Urinary bladder (tissue), 3 donors: ENCODE measurements at regions not wholly inside any gene's neighbourhood (a gene's known extent, or its start where the extent isn't known, plus 50 kb on each side); places are given as distances from the start of the nearest gene placed in this dataset.
A peak's percentile ranks its signal among the peaks of the same experiment; 100 is the strongest.

Experiments used
- DNase-seq: peaks from one replicate; pipeline ENCODE4 v3.0.0-alpha.2; 2015; ENCODE audit errors: extremely low spot score
- H3K27ac ChIP-seq: one replicate; pipeline ENCODE4 v1.5.1; 2013; ENCODE audit warnings: low read depth, mild to moderate bottlenecking, moderate library complexity
- H3K36me3 ChIP-seq: one replicate; pipeline ENCODE4 v1.6.1; 2013; ENCODE audit warnings: mild to moderate bottlenecking, moderate library complexity; ENCODE audit not compliant: insufficient read depth
- H3K4me1 ChIP-seq: one replicate; pipeline ENCODE4 v1.6.1; 2013; ENCODE audit warnings: mild to moderate bottlenecking, moderate library complexity; ENCODE audit not compliant: insufficient read depth
- H3K4me3 ChIP-seq: one replicate; pipeline ENCODE4 v1.5.1; 2013; ENCODE audit warnings: low read depth, low read length
- WGBS: extraction: QIAGEN DNeasy Blood & Tissue Kit; methylation state at CpG from one replicate; pipeline ENCODE4 v1.1.7; 2013; 5-methylcytosine and 5-hydroxymethylcytosine counted together
- donor health status: healthy with polysubstance abuse.
- donor health status: healthy.

DNA sequence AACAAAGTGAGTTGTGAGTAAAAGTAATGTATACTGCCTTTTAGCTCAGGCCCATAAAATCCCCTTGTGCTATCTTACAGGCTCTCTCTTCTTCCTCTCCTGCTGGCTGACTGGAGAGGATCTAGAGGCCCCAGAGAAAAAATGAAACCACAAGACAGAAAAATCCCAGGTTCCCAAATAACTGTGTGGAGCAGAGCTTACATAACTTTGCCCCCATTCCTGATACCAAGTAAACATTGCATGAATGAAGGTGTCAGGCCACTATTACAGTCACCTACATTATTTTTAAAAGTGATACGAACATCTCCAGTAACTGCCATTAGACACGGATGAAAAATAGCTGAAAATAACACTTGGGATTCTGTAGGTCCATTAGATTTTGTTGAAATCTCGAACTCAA is 386.0 kb upstream of the NR5A2 start:
- Histone ChIP-seq H3K4me3 (no peak overlapping the region), H3K27ac (no peak overlapping the region), H3K36me3 (no peaks in the 10 kb centered on the region), H3K4me1 (no peaks in the 10 kb centered on the region)
- 80% methylated on average over 3 of the region's 3 CpGs for WGBS
- no peak for DNase-seq

- Histone ChIP-seq H3K27ac (no peak overlapping the region), H3K4me3 (no peak overlapping the region), H3K4me1 (no peaks in the 10 kb centered on the region), H3K36me3 (no peaks in the 10 kb centered on the region)
- no peak for DNase-seq
- 34% methylated on average over 1 of the region's 1 CpG for WGBS
Observed at GRCh38 chr1:199644912-199645311, 382.6 kb upstream of the NR5A2 start.

- 84% methylated on average over 2 of the region's 2 CpGs for WGBS
Observed at GRCh38 chr1:199646761-199647160, 380.7 kb upstream of the NR5A2 start.

DNA sequence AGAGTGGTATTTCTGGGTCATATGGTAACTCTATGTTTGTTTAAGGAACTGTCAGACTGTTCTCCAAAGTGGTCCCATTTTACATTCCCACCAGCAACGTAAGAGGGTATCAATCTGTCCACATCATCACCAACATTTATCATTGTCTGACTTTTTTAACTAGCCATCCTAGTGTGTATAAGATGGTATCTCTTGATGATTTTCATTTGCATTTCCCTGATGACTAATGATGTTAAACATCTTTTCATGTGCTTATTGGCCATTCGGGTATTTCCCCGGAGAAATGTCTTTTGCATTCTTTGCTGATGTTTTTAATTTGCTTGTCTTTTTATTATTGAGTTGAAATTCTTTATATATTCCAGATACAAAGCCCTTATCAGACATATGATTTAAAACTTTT is 370.1 kb upstream of the NR5A2 start:
- 69% methylated on average over 3 of the region's 3 CpGs for WGBS
- H3K36me3 ChIP-seq, result no peaks in the 10 kb centered on the region
- H3K4me3 ChIP-seq, result no peak overlapping the region
- DNase-seq, result no peak
- no peaks in the 10 kb centered on the region for H3K4me1 ChIP-seq
- H3K27ac ChIP-seq, result no peak overlapping the region

More at GRCh38 chr1:199646761-199647160, 380.7 kb upstream of the NR5A2 start:
- H3K4me1 ChIP-seq, result no peaks in the 10 kb centered on the region
- H3K36me3 ChIP-seq, result no peaks in the 10 kb centered on the region
- no peak overlapping the region for H3K4me3 ChIP-seq
- no peak for DNase-seq
- H3K27ac ChIP-seq, result no peak overlapping the region

GRCh38 chr1:199660071-199660470 is 367.4 kb upstream of the NR5A2 start:
- no peaks in the 10 kb centered on the region for H3K36me3 ChIP-seq
- no peak overlapping the region for H3K27ac ChIP-seq
- no peak for DNase-seq
- H3K4me1 ChIP-seq, result no peaks in the 10 kb centered on the region
- no peak overlapping the region for H3K4me3 ChIP-seq
- WGBS, result 90% methylated on average over 2 of the region's 2 CpGs

GRCh38 chr1:199665371-199665770 is 362.1 kb upstream of the NR5A2 start:
- no peak for DNase-seq
- H3K4me3 ChIP-seq, result no peak overlapping the region
- WGBS, result 0% methylated on average over 1 of the region's 1 CpG
- H3K27ac ChIP-seq, result no peak overlapping the region
- H3K4me1 ChIP-seq, result no peaks in the 10 kb centered on the region
- H3K36me3 ChIP-seq, result no peaks in the 10 kb centered on the region

- H3K4me1 ChIP-seq, result no peaks in the 10 kb centered on the region
- WGBS, result 83% methylated on average over 10 of the region's 10 CpGs
- H3K27ac ChIP-seq, result no peak overlapping the region
- no peak overlapping the region for H3K4me3 ChIP-seq
- H3K36me3 ChIP-seq, result no peaks in the 10 kb centered on the region
- no peak for DNase-seq
Observed at GRCh38 chr1:199667089-199667488, 360.4 kb upstream of the NR5A2 start.

- Histone ChIP-seq H3K36me3 (no peaks in the 10 kb centered on the region), H3K4me1 (no peaks in the 10 kb centered on the region), H3K27ac (no peak overlapping the region), H3K4me3 (no peak overlapping the region)
- DNase-seq, result no peak
Observed at GRCh38 chr1:199669916-199670315, 357.6 kb upstream of the NR5A2 start.

DNA sequence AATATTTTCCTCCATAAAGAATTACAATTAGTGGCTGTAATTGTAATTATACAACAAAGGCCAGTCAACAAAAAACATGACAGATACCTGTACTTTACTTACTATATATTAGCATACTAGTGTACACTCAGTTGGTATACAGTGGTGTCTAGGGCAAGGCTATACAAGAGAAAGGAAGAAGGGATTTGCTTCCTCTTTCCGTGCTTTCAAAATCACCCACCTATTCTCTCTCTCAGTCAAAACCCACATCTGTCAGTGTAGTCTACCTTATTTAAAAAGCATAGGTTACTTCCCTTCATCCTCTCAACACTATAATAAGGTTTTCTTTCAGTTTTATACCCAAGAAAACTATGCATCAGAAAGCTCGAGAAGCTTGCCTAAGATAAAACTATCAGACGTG is 355.8 kb upstream of the NR5A2 start:
- DNase-seq, result no peak
- Histone ChIP-seq H3K4me3 (no peak overlapping the region), H3K36me3 (no peaks in the 10 kb centered on the region), H3K4me1 (no peaks in the 10 kb centered on the region), H3K27ac (no peak overlapping the region)
- 89% methylated on average over 3 of the region's 3 CpGs for WGBS

- H3K4me3 ChIP-seq, result no peak overlapping the region
- DNase-seq, result no peak
- H3K27ac ChIP-seq, result no peak overlapping the region
- WGBS, result 88% methylated on average over 3 of the region's 3 CpGs
- H3K36me3 ChIP-seq, result no peaks in the 10 kb centered on the region
- no peaks in the 10 kb centered on the region for H3K4me1 ChIP-seq
Observed at GRCh38 chr1:199675937-199676336, 351.6 kb upstream of the NR5A2 start.

DNA sequence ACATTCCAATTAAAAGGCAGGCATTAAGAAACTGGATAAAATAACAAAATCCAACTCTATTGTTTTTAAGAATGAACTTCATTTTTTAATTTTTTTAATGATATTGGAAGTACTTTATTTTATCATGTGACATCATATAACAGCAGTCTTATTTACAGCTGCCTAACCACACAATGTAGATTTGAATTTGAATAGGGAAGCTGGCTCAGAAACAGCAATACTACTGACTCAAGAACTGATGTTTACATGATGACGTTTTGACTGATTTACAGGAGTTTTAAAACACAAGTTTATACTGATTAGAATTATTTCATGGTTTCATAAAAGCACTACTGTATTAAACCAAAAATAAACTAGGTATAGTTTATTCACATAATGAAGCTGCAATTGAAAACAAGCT is 348.7 kb upstream of the NR5A2 start:
- no peaks in the 10 kb centered on the region for H3K36me3 ChIP-seq
- H3K27ac ChIP-seq, result no peak overlapping the region
- WGBS, result 18% methylated on average over 1 of the region's 1 CpG
- no peaks in the 10 kb centered on the region for H3K4me1 ChIP-seq
- DNase-seq, result no peak
- H3K4me3 ChIP-seq, result no peak overlapping the region

DNA sequence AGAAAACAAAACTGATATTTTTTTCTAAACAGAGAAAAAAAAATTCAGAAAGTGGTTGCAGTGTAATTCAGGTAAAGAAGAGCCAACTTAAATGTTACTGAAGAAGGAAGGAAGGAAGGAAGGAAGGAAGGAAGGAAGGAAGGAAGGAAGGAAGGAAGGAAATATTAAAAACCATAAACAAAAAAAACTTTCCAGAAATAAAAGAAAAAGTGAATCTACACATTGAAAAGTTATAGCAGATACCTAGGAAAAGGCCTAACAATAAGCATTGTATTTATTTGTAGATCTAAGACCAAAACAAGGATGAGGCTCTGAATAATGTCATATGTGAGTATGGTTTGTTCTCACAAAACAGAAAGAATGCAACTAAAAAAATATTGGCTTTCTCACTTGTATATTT is 345.4 kb upstream of the NR5A2 start:
- Histone ChIP-seq H3K36me3 (no peaks in the 10 kb centered on the region), H3K4me3 (no peak overlapping the region), H3K27ac (no peak overlapping the region), H3K4me1 (no peaks in the 10 kb centered on the region)
- no peak for DNase-seq

- H3K4me3 ChIP-seq, result no peak overlapping the region
- H3K27ac ChIP-seq, result no peak overlapping the region
- DNase-seq, result peak; percentile 11
- no peaks in the 10 kb centered on the region for H3K4me1 ChIP-seq
- no peaks in the 10 kb centered on the region for H3K36me3 ChIP-seq
- 84% methylated on average over 1 of the region's 1 CpG for WGBS
Observed at GRCh38 chr1:199684686-199685273, 342.7 kb upstream of the NR5A2 start.

DNA sequence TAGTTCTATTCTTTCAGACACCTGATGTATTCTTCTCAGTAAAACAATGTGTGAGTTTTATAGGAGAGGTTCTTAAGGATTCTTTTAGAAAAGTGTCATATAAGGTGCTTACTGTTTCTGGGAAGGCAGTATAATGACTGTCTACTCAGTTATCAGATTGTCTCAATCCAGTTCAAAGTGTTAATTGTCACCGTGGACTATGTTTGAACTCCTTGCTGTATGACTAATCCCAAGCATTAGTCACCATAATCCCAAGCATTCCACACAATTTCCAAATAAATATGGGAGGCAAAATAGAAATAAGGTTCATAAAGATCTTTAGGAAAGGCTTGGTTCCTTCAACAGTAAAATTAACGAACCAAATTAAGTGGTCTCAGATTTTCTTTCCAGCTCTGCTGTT is 342.1 kb upstream of the NR5A2 start:
- Histone ChIP-seq H3K36me3 (no peaks in the 10 kb centered on the region), H3K27ac (no peak overlapping the region), H3K4me3 (no peak overlapping the region), H3K4me1 (no peaks in the 10 kb centered on the region)
- 50% methylated on average over 2 of the region's 2 CpGs for WGBS
- no peak for DNase-seq

DNA sequence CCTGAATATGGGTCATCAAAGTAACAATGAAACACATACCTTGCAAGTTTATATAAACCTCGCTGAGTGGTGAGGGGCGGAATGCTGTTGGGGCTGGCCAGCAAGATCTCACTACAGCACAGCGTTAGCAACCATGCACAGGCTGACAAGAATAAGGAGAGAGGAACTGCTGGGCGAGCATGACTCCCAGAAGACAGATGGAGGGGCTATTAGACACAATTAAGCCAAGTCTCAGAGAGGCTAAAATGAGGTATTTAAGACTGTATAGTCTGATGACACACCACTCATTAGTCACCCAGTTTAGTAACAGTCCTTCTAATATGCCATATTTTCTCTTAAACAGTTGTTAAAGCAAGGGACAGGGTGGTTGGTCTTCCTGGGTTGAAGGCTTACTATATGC is 340.2 kb upstream of the NR5A2 start:
- no peaks in the 10 kb centered on the region for H3K4me1 ChIP-seq
- H3K27ac ChIP-seq, result no peak overlapping the region
- H3K36me3 ChIP-seq, result no peaks in the 10 kb centered on the region
- WGBS, result 56% methylated on average over 4 of the region's 4 CpGs
- no peak for DNase-seq
- H3K4me3 ChIP-seq, result no peak overlapping the region
